ENCODE measurements at regions not wholly inside any gene's neighbourhood (a gene's known extent, or its start where the extent isn't known, plus 50 kb on each side); places are given as distances from the start of the nearest gene placed in this dataset.

DNA sequence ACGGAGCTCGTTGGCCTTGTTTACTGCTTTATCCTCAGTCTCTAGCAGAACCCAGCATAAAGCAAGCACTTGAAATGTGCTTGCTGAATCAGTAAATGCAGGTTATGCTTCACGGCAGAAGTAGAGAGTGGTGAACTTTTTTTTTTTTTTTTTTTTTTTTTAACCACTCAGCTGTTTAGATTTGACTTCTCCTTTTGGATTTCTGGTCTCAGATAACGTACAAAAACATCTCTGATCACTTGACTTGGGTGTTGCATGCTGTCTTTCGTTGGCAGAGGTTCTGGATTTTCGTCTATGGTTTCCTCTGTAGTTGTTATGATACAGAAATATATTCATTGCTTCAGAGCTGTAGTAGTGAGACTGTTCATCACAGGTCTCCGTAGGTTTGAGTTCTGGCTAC is 242.5 kb upstream of the HABP2 start (continued):
- TF ChIP-seq SP1 (IDR thresholded peaks at IDR 0.05; ENCODE audit: low read depth) = no peak
- TF ChIP-seq, protein P1, sequence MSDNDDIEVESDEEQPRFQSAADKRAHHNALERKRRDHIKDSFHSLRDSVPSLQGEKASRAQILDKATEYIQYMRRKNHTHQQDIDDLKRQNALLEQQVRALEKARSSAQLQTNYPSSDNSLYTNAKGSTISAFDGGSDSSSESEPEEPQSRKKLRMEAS (IDR thresholded peaks at IDR 0.05) = no peak
- TF ChIP-seq SIN3A (IDR thresholded peaks at IDR 0.05; ENCODE audit: low read depth) = no peak
- TF ChIP-seq POLR2A (IDR thresholded peaks at IDR 0.05; ENCODE audit: borderline replicate concordance, extremely low read depth, insufficient read depth, insufficient read length) = no peak
- TF ChIP-seq POLR2AphosphoS5 (IDR thresholded peaks at IDR 0.05; ENCODE audit: low read depth, low read length) = no peak
- no peak for TF ChIP-seq EZH2 (IDR thresholded peaks at IDR 0.05)
- TF ChIP-seq JUND (IDR thresholded peaks at IDR 0.05) = no peak

DNA sequence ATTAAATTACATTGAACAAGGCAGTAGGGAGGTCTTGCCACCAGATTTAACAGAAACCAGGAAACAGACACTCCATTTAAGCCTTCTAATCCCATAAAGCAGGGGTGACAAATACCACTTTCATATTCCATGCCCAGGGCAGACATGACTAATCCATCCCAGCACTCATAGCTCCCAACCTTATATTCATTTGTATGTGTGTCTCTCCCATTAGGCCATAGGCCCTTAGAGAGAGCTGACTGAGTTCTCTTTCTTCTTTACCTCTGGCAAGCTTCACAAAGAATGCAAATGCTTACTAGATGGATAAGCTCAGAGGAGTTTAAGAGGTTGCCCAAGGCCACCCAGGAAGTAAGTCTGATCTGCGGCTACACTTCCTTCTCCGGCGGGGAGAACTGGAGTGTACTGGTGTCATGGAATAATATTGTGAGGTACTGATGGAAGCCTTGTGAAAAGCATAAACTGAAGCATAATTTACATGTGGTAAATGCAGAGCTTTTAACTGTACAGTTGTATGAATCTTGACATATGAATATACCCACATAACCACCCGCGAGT is 239.7 kb upstream of the HABP2 start:
- no peaks in the 10 kb centered on the region for H3K9me3 ChIP-seq (ENCODE audit: control insufficient read depth in 1 of 2, insufficient read depth in 1 of 2, low read depth in 1 of 2, low read length in 2 of 2)
- ChIA-PET POLR2A (no interaction called here), RAD21 (ENCODE audit: low non-redundant PET in 1 of 2, low total read pairs in 2 of 2, uncharacterized antibody in 2 of 2, unreplicated experiment in 2 of 2) (no interaction called here), CTCF (no interaction called here)
- no peaks in the 10 kb centered on the region for H3K4me1 ChIP-seq (ENCODE audit: control insufficient read depth in 1 of 2, insufficient read depth in 2 of 2, low read length in 2 of 2)
- no peak overlapping the region for H3K4me3 ChIP-seq (replicated peaks in 1 of 2; ENCODE audit: low read depth in 1 of 2, low read length in 2 of 2)
- BruUV-seq (replicated peaks) = no TSS peak
- no peak overlapping the region for H2AFZ ChIP-seq (ENCODE audit: low read depth, low read length, poor library complexity, severe bottlenecking)
- DNase-seq (ENCODE audit: low read depth, low spot score) = no peak
- no peaks in the 10 kb centered on the region for H3K27me3 ChIP-seq (ENCODE audit: insufficient read depth, low read length)
- no peaks in the 10 kb centered on the region for H3K9me2 ChIP-seq (ENCODE audit: insufficient read depth)
- no peaks in the 10 kb centered on the region for H3K36me3 ChIP-seq (ENCODE audit: control insufficient read depth in 1 of 2, insufficient read depth in 2 of 2, low read length in 2 of 2)
- no peak for ATAC-seq
- H3K79me2 ChIP-seq (ENCODE audit: insufficient read depth, low read length) = no peaks in the 10 kb centered on the region
- TF ChIP-seq JUND (IDR thresholded peaks at IDR 0.05) (no peak), RAD21 (IDR thresholded peaks at IDR 0.05; ENCODE audit: low read depth) (no peak), FOSL1 (IDR thresholded peaks at IDR 0.05; ENCODE audit: low read depth) (no peak), CEBPB (IDR thresholded peaks at IDR 0.05; ENCODE audit: low read depth) (no peak)
- TF ChIP-seq, protein P2, sequence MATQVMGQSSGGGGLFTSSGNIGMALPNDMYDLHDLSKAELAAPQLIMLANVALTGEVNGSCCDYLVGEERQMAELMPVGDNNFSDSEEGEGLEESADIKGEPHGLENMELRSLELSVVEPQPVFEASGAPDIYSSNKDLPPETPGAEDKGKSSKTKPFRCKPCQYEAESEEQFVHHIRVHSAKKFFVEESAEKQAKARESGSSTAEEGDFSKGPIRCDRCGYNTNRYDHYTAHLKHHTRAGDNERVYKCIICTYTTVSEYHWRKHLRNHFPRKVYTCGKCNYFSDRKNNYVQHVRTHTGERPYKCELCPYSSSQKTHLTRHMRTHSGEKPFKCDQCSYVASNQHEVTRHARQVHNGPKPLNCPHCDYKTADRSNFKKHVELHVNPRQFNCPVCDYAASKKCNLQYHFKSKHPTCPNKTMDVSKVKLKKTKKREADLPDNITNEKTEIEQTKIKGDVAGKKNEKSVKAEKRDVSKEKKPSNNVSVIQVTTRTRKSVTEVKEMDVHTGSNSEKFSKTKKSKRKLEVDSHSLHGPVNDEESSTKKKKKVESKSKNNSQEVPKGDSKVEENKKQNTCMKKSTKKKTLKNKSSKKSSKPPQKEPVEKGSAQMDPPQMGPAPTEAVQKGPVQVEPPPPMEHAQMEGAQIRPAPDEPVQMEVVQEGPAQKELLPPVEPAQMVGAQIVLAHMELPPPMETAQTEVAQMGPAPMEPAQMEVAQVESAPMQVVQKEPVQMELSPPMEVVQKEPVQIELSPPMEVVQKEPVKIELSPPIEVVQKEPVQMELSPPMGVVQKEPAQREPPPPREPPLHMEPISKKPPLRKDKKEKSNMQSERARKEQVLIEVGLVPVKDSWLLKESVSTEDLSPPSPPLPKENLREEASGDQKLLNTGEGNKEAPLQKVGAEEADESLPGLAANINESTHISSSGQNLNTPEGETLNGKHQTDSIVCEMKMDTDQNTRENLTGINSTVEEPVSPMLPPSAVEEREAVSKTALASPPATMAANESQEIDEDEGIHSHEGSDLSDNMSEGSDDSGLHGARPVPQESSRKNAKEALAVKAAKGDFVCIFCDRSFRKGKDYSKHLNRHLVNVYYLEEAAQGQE (IDR thresholded peaks at IDR 0.05; ENCODE audit: low read depth) = no peak
- TF ChIP-seq, protein P3, sequence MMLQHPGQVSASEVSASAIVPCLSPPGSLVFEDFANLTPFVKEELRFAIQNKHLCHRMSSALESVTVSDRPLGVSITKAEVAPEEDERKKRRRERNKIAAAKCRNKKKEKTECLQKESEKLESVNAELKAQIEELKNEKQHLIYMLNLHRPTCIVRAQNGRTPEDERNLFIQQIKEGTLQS (IDR thresholded peaks at IDR 0.05) = no peak
- no peak overlapping the region for H3K27ac ChIP-seq (ENCODE audit: low read depth, low read length)
- H4K20me1 ChIP-seq (ENCODE audit: insufficient read depth) = no peaks in the 10 kb centered on the region
- intact Hi-C loops (cut with micrococcal nuclease) = no loop called here
- H3K4me2 ChIP-seq (ENCODE audit: low read length) = no peak overlapping the region
- no peak overlapping the region for H3K9ac ChIP-seq (ENCODE audit: low read length)
